ENCODE measurements at regions not wholly inside any gene's neighbourhood (a gene's known extent, or its start where the extent isn't known, plus 50 kb on each side); places are given as distances from the start of the nearest gene placed in this dataset.

DNA sequence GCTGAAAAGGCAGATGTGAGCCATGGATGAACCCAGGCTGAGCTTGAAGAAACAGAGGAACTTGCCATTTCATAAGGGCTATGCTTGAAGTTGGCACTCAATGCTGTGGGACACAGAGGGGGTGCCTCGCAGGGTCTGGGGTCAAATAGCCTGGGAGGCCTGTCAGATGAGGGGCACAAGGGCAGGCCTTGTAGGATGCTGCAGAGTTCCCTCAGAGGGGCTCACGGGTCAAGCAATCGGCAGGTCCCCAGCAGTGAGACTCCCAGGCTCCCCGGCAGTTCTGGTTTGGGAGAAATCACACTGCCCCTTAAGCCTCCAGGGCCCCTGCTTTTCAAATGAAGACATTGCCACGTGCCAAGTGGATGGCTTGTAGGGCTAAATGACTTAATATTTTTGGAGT is 116.7 kb upstream of the GRIK3 start:
- no peak for TF ChIP-seq ZFX (IDR thresholded peaks at IDR 0.05)
- TF ChIP-seq, protein P1, sequence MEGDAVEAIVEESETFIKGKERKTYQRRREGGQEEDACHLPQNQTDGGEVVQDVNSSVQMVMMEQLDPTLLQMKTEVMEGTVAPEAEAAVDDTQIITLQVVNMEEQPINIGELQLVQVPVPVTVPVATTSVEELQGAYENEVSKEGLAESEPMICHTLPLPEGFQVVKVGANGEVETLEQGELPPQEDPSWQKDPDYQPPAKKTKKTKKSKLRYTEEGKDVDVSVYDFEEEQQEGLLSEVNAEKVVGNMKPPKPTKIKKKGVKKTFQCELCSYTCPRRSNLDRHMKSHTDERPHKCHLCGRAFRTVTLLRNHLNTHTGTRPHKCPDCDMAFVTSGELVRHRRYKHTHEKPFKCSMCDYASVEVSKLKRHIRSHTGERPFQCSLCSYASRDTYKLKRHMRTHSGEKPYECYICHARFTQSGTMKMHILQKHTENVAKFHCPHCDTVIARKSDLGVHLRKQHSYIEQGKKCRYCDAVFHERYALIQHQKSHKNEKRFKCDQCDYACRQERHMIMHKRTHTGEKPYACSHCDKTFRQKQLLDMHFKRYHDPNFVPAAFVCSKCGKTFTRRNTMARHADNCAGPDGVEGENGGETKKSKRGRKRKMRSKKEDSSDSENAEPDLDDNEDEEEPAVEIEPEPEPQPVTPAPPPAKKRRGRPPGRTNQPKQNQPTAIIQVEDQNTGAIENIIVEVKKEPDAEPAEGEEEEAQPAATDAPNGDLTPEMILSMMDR (conservative IDR thresholded peaks at IDR 0.05), result no peak

DNA sequence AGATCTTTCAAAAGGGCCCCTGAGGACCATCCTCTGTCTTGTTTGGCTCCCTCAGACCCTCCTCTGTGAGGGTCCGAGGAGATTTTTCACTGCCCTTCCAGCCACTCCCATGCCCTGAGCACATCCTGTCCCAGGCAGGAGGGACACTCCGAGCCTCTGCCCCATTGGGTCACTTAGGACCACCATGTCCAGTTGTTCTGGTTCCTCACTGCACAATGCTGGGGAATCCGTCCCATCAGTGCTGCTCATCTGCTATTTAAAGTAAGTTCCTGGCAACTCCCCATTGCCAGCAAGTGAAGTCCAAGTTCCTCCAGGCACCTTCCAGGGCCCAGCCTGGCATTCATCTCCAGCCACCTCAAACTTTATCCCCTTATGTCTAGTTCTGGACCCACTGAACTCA is 117.5 kb upstream of the GRIK3 start:
- no peak overlapping the region for H3K27ac ChIP-seq
- TF ChIP-seq, protein P1 (conservative IDR thresholded peaks at IDR 0.05), result no peak
- no peak for TF ChIP-seq ZFX (IDR thresholded peaks at IDR 0.05)

More for the DNA sequence above, 116.7 kb upstream of the GRIK3 start:
- H3K27ac ChIP-seq, result no peak overlapping the region

DNA sequence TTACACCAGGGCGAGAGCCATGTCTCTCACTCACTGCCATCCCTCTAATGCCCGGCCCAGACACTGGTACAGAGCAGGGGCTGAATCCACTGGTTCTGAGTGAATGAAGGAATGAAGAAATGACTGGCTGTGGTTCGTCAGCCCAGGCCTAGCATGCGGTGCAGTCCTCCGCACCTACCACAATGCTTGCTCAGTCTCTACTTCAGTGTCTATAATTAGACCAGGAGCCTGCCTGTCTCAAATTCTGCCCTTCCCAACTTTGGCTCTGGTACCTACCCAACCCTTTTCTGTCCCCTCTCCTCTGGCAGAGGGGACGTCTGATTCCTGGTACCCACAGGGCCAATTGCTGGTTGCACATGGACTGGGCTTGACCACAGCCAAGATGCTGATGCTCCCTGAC is 118.2 kb upstream of the GRIK3 start:
- no peak for TF ChIP-seq ZFX (IDR thresholded peaks at IDR 0.05)
- TF ChIP-seq, protein P1 (conservative IDR thresholded peaks at IDR 0.05), result no peak

DNA sequence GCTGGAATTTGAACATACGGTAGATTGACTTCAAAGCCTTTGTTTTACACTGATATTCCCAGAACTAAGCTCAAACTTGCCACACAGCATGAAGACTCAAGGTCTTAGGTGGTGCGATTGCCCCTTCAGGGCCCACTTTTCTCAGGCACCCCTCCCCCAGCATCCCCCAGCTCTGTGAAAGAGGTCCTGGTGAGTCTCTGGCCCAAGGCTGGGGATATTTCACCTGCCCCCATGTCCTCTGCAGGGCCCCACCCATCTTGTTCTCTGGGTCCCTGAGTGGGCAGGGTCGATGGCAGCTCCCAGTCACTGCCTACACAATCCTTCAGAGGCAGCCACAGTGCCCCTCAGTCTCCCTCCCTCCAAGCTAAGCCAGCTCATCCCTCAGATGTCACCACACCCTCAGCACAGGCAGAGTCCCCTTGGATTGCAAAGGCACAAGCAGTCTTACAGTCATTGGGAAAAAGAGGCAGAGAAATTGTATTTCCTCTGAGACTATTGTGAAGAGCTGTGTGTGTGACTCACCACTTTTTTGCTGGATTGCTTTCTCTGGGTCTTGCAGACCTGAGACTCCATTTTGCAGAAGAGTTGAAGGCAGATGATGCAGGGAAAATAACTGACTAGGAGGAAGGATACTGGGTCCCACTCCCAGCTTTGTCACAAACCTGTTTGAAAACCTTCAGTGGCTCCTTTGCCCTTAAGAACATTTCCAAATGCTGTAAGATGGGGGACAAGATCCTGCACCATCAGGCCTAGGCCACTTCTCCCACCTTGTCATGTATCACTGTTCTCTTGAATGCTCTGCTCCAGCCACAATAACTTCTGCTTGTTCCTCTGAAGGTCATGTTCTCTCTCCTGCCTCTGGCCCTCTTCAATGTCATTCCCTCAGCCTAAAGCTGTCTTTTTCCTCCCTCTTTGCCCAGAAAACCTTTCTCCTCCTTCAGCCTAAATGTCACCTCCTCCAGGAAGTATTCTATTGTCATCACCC is 119.1 kb upstream of the GRIK3 start:
- no peak overlapping the region for H3K27ac ChIP-seq
- no peak for TF ChIP-seq ZFX (IDR thresholded peaks at IDR 0.05)
- TF ChIP-seq, protein P1 (conservative IDR thresholded peaks at IDR 0.05), result no peak

More for the DNA sequence above, 118.2 kb upstream of the GRIK3 start:
- H3K27ac ChIP-seq, result no peak overlapping the region

DNA sequence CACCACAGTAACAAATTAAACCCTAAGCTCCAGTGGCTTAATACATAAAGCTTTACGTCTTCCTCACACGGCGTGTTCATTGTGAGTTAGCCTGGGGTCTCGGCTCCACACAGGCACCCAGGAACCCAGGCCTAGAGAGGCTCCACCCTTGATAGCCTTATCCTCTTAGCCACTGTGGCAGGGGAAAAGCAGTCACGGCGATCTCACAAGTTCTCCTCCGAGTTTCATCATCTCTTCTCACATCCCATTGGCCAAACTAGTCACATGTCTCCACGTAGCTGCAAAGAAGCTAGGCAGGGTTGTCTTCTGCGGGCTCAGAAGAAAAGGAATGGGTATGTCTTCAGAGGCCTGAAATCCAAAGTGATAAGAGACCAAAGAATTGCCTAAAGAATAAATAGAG is 122.3 kb upstream of the GRIK3 start:
- no peak for TF ChIP-seq ZFX (IDR thresholded peaks at IDR 0.05)
- TF ChIP-seq, protein P1 (conservative IDR thresholded peaks at IDR 0.05), result no peak
- H3K27ac ChIP-seq, result no peak overlapping the region

DNA sequence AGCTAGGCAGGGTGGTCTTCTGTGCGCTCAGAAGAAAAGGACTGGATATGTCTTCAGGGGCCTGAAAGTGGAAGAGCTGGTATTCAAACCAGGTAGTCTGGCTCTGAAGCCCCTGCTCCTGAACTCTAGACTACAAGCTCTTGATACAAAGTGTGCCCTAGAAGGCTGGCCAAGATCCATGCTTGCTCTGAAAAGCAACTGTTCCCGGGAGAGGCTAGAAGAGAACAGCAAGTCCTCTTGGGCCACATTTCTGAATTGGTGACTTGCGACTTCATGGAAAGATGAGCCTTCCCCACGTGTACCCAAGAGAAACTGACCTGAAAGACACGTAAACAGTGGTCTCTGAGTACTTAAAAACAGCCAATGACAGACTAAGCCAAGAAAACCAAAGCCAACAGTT is 123.3 kb upstream of the GRIK3 start:
- TF ChIP-seq, protein P1 (conservative IDR thresholded peaks at IDR 0.05), result no peak
- TF ChIP-seq ZFX (IDR thresholded peaks at IDR 0.05), result no peak

DNA sequence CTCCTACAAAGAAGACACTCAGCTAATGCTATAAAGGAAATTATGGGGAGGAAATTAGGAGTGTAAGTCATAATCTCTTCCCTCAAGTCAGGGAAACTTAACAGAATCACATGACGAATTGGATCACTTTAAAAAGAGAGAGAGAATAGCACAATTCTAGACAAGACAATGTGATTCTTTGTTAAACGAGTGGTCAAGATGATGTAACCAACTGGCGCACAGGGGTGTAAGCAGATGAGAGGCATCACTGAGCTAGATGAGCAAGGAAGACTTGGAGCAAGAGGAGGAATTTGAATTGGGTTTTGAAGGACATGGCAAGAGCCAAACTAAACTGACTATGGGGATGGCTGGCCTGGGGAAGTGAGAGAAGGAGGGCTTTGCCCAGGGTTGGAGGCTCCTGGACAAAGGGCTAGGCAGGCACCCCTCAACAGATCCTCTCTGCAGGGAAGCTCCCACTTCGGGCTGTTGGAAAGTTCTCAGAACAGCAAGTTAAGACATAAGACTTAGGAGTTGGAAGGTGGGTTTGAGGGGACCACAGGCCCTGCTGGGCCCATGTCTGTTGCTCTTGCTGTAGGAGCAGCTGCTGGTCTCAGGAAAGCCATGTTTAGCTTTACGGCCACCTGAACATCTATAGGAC is 123.9 kb upstream of the GRIK3 start:
- no peak for TF ChIP-seq ZFX (IDR thresholded peaks at IDR 0.05)
- TF ChIP-seq, protein P1 (conservative IDR thresholded peaks at IDR 0.05), result no peak

More for the DNA sequence above, 123.3 kb upstream of the GRIK3 start:
- no peak overlapping the region for H3K27ac ChIP-seq

More for the DNA sequence above, 123.9 kb upstream of the GRIK3 start:
- no peak overlapping the region for H3K27ac ChIP-seq
